Fibroblast of villous mesenchyme (primary cell): ENCODE measurements at regions not wholly inside any gene's neighbourhood (a gene's known extent, or its start where the extent isn't known, plus 50 kb on each side); places are given as distances from the start of the nearest gene placed in this dataset.

ENCODE experiments used
- DNase-seq: peaks from one replicate; pipeline ENCODE4 v3.0.0-alpha.2; 2010; ENCODE audit warnings: low read depth
- H3K4me3 ChIP-seq: 2 replicates; pipeline ENCODE4 v1.5.1; 2011; ENCODE audit warnings: low read depth, mild to moderate bottlenecking, low read length
- TF ChIP-seq, protein P1 (sequence below): IDR thresholded peaks from 2 replicates; pipeline ENCODE4 v1.5.1; 2012; ENCODE audit warnings: low read depth, mild to moderate bottlenecking, low read length; ENCODE audit not compliant: insufficient read depth

DNA sequence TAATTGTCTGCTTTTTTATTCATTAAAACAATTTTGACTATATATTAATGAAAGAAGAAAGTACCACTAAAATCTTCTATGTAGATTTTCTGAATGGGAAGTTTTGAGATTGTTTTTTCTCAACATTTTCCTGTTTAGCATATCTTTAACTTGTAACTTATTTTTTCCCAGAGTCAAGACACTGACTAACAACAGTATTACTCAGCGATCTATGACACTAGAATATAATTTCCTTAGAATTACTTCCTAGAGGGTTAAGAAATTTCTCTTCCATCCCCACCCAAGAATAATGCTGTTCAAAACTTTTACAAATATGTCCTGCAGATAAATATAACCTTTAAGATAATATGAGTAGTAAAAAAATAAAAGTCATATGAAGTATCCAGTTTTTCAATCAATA, 218.2 kb upstream of the NR5A2 start:
- TF ChIP-seq, protein P1, sequence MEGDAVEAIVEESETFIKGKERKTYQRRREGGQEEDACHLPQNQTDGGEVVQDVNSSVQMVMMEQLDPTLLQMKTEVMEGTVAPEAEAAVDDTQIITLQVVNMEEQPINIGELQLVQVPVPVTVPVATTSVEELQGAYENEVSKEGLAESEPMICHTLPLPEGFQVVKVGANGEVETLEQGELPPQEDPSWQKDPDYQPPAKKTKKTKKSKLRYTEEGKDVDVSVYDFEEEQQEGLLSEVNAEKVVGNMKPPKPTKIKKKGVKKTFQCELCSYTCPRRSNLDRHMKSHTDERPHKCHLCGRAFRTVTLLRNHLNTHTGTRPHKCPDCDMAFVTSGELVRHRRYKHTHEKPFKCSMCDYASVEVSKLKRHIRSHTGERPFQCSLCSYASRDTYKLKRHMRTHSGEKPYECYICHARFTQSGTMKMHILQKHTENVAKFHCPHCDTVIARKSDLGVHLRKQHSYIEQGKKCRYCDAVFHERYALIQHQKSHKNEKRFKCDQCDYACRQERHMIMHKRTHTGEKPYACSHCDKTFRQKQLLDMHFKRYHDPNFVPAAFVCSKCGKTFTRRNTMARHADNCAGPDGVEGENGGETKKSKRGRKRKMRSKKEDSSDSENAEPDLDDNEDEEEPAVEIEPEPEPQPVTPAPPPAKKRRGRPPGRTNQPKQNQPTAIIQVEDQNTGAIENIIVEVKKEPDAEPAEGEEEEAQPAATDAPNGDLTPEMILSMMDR = no peak
- no peak overlapping the region for H3K4me3 ChIP-seq
- DNase-seq = no peak

DNA sequence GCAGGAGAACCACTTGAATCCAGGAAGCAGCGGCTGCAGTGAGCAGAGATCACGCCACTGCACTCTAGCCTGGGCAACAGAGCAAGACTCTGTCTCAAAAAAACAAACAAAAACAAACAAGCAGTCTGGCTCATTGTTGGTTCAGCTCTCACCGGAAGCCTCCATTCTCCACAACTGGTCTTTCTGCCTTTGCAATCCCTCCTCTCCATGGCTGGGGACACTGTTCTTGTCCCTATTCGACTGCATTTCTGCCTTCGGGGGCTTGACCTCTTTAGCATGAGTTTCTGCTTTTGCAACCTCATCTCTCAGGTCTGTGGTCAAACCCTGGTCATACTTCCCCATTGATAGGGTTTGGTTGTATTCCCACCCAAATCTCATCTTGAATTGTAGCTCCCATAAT, 216.3 kb upstream of the NR5A2 start:
- TF ChIP-seq, protein P1 = no peak
- H3K4me3 ChIP-seq = no peak overlapping the region
- no peak for DNase-seq

DNA sequence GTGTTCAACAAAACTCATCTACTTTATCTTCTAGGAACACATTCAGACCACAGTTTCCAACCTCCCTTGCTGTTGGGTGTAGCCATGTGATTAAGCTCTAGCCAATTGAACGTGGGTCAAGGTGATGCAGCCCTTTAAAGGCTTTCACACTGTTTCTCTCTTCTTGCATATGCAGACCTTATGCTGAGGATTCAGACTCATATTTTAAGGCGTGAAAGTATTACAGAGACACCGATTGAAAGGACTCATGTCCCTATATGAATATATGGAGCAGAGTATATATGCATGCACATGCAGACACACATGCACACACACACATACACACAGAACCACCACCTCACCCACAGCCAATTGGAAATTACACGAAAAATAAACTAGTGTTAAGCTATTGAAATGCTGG, 214.3 kb upstream of the NR5A2 start:
- H3K4me3 ChIP-seq = no peak overlapping the region
- no peak for DNase-seq
- TF ChIP-seq, protein P1 = no peak

DNA sequence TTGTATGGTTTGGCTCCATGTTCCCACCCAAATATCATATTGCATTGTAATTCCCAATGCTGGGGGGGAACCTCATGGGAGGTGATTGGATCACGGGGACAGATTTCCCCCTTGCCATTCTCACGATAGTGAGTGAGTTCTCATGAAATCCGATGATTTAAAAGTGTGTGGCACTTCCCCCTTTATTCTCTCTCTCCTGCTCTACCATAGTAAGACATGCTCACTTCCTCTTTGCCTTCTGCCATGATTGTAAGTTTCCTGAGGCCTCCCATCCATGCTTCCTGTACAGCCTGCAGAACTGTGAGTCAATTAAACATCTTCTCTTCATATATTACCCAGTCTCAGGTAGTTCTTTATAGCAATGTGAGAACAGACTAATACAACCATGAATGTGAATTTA, 211.6 kb upstream of the NR5A2 start:
- DNase-seq = no peak
- H3K4me3 ChIP-seq = no peak overlapping the region
- TF ChIP-seq, protein P1 = no peak

DNA sequence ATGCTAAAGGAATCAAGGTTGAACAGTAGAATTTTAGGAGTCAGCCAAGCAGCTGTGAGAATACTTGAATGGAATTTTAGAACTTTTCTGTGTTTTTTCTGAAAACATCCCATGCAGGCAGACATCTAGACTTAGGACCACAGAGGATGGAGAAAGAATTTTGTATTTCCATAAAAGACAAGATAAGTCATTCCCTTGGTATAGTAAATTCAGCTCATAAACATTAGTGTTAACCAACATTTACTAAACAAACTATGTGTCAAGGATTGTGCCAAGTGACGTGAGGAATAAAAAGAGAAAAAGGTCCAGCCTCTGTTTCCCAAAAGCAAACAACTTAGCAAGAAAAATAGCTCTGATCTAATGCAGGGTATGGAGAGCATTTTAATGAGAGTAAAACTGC, 210.2 kb upstream of the NR5A2 start:
- TF ChIP-seq, protein P1 = no peak
- H3K4me3 ChIP-seq = no peak overlapping the region
- no peak for DNase-seq

DNA sequence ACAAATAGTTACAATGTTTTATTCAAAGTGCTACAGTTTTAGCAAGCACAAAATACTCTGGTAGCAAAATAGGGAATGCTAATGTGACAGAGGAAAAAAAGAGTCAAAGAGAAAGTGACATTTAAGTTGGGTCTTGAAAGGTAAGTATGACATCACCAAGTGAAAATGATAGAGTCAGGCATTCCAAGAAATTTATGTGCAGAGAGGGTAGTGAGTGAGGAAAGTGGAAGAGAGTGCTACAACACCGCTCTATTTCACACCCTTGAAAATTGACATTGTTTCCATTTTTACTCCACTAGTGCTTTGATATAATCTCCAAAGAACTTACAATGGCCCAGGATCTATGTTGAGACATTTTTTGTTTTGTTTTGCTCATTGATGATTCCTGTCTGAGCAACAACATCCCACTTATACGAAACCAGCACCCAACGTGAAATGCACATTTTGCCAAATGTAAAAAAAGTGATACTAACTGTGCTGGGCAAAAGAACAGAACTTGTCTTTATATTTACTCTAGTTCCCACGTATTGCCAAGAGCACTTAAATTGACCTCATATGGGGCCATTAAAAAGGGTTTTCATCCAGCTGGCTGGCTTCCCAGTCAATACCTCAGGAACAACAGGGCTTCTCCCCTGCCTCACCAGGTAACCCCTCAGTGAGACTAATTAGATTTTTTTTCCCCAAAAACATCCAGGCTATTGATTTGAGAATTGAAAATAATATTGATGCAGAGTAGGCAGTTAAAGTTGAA, 206.3 kb upstream of the NR5A2 start:
- TF ChIP-seq, protein P1 = no peak
- H3K4me3 ChIP-seq = no peak overlapping the region
- no peak for DNase-seq

DNA sequence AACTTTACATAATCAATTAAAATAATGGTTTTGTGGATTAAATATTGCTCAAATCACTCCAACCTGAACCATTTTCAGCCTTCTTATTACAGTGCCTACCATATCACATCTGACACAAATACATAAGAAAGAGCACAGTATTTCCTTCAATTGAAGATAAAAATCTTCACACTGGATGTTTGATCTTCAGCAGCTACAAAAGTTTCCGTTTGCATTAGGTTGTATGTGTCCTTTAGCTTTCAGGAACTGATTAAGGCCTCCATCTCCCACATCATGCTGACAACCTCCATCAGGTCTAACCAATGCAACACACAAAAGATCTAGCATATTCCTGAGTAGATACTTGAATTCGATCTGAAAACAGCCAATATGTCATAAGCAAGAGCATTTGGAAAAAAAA, 195.1 kb upstream of the NR5A2 start:
- TF ChIP-seq, protein P1 = no peak
- H3K4me3 ChIP-seq = no peak overlapping the region
- no peak for DNase-seq
